ENCODE measurements at regions not wholly inside any gene's neighbourhood (a gene's known extent, or its start where the extent isn't known, plus 50 kb on each side); places are given as distances from the start of the nearest gene placed in this dataset.
A peak's percentile ranks its signal among the peaks of the same experiment; 100 is the strongest.
"Not testable (repeated sequence)": the region's sequence is repeated elsewhere in the genome, so short reads cannot be mapped to it uniquely, and the experiment has no call there.

GRCh38 chr1:115168026-115168425 lies 78.7 kb upstream of the TSPAN2 start:
- intact Hi-C loops (cut with micrococcal nuclease): no loop called here
- H3K4me1 Mint-ChIP-seq (ENCODE audit: low read depth): peaks cover 9% of the 10 kb centered on the region
- no peaks in the 10 kb centered on the region for H3K36me3 Mint-ChIP-seq
- CTCF ChIA-PET: no interaction called here
- no peak overlapping the region for H3K4me3 Mint-ChIP-seq
- no peaks in the 10 kb centered on the region for H3K9me3 Mint-ChIP-seq
- peaks cover 38% of the 10 kb centered on the region for H3K27me3 Mint-ChIP-seq
- H3K27ac Mint-ChIP-seq: no peak overlapping the region
- DNase-seq: no peak
- POLR2A ChIA-PET: no interaction called here

- ChIA-PET CTCF (no interaction called here), POLR2A (no interaction called here)
- no peak for DNase-seq
- intact Hi-C loops (cut with micrococcal nuclease): no loop called here
- H3K27ac Mint-ChIP-seq: no peak overlapping the region
- peaks cover 9% of the 10 kb centered on the region for H3K4me1 Mint-ChIP-seq (ENCODE audit: low read depth)
- no peaks in the 10 kb centered on the region for H3K9me3 Mint-ChIP-seq
- H3K4me3 Mint-ChIP-seq: no peak overlapping the region
- H3K36me3 Mint-ChIP-seq: no peaks in the 10 kb centered on the region
- H3K27me3 Mint-ChIP-seq: peaks cover 38% of the 10 kb centered on the region
These were observed 77.3 kb upstream of the TSPAN2 start for GRCh38 chr1:115166531-115167091.

- Mint-ChIP-seq H3K4me3 (no peak overlapping the region), H3K27ac (no peak overlapping the region), H3K27me3 (peaks cover 36% of the 10 kb centered on the region), H3K36me3 (no peaks in the 10 kb centered on the region), H3K9me3 (no peaks in the 10 kb centered on the region), H3K4me1 (ENCODE audit: low read depth) (peaks cover 9% of the 10 kb centered on the region)
- intact Hi-C loops (cut with micrococcal nuclease): no loop called here
- POLR2A ChIA-PET: no interaction called here
- DNase-seq: no peak
- CTCF ChIA-PET: interaction anchor here (1.3 kb wide), 1 partner anchor 24 kb away, joined by 3 read pairs; no protein-coding TSS in a partner anchor
These were observed 76.5 kb upstream of the TSPAN2 start for GRCh38 chr1:115165776-115166175.

- no peak overlapping the region for H3K27ac Mint-ChIP-seq
- ChIA-PET CTCF (interaction anchor here (1.1 to 1.8 kb wide), 3 partner anchors 24 to 430 kb away, joined by 3 to 4 read pairs (median 3); no protein-coding TSS in a partner anchor), POLR2A (no interaction called here)
- H3K4me3 Mint-ChIP-seq: no peak overlapping the region
- H3K9me3 Mint-ChIP-seq: no peaks in the 10 kb centered on the region
- H3K36me3 Mint-ChIP-seq: no peaks in the 10 kb centered on the region
- intact Hi-C loops (cut with micrococcal nuclease): no loop called here
- H3K4me1 Mint-ChIP-seq (ENCODE audit: low read depth): peaks cover 9% of the 10 kb centered on the region
- no peak for DNase-seq
- peaks cover 36% of the 10 kb centered on the region for H3K27me3 Mint-ChIP-seq
These were observed 75.8 kb upstream of the TSPAN2 start for GRCh38 chr1:115164940-115165705.

GRCh38 chr1:115164484-115164883 lies 75.2 kb upstream of the TSPAN2 start:
- POLR2A ChIA-PET: no interaction called here
- intact Hi-C loops (cut with micrococcal nuclease): no loop called here
- H3K4me3 Mint-ChIP-seq: no peak overlapping the region
- DNase-seq: no peak
- CTCF ChIA-PET: interaction anchor here (0.7 to 1.8 kb wide), 3 partner anchors 25 to 431 kb away, joined by 3 to 4 read pairs (median 3); no protein-coding TSS in a partner anchor
- H3K27ac Mint-ChIP-seq: no peak overlapping the region
- H3K36me3 Mint-ChIP-seq: no peaks in the 10 kb centered on the region
- peaks cover 32% of the 10 kb centered on the region for H3K27me3 Mint-ChIP-seq
- peaks cover 9% of the 10 kb centered on the region for H3K4me1 Mint-ChIP-seq (ENCODE audit: low read depth)
- no peaks in the 10 kb centered on the region for H3K9me3 Mint-ChIP-seq

GRCh38 chr1:115160728-115161127 lies 71.4 kb upstream of the TSPAN2 start:
- Mint-ChIP-seq H3K9me3 (no peaks in the 10 kb centered on the region), H3K4me3 (no peak overlapping the region), H3K36me3 (no peaks in the 10 kb centered on the region), H3K27me3 (peaks cover 23% of the 10 kb centered on the region), H3K4me1 (ENCODE audit: low read depth) (peaks cover 9% of the 10 kb centered on the region), H3K27ac (no peak overlapping the region)
- intact Hi-C loops (cut with micrococcal nuclease): no loop called here
- ChIA-PET CTCF (no interaction called here), POLR2A (no interaction called here)
- DNase-seq: no peak

GRCh38 chr1:115159958-115160357 lies 70.7 kb upstream of the TSPAN2 start:
- CTCF ChIA-PET: no interaction called here
- Mint-ChIP-seq H3K27me3 (peaks cover 22% of the 10 kb centered on the region), H3K4me3 (no peak overlapping the region), H3K36me3 (no peaks in the 10 kb centered on the region), H3K9me3 (no peaks in the 10 kb centered on the region), H3K27ac (no peak overlapping the region), H3K4me1 (ENCODE audit: low read depth) (peaks cover 5% of the 10 kb centered on the region)
- intact Hi-C loops (cut with micrococcal nuclease): no loop called here
- POLR2A ChIA-PET: no interaction called here
- no peak for DNase-seq

GRCh38 chr1:115158181-115158580 lies 68.9 kb upstream of the TSPAN2 start:
- ChIA-PET POLR2A (no interaction called here), CTCF (interaction anchor here (1.3 kb wide), 1 partner anchor 19 kb away, joined by 3 read pairs; no protein-coding TSS in a partner anchor)
- no peaks in the 10 kb centered on the region for H3K9me3 Mint-ChIP-seq
- no peak overlapping the region for H3K27ac Mint-ChIP-seq
- H3K36me3 Mint-ChIP-seq: no peaks in the 10 kb centered on the region
- no peak overlapping the region for H3K4me3 Mint-ChIP-seq
- DNase-seq: no peak
- intact Hi-C loops (cut with micrococcal nuclease): no loop called here
- H3K27me3 Mint-ChIP-seq: peaks cover 13% of the 10 kb centered on the region
- no peaks in the 10 kb centered on the region for H3K4me1 Mint-ChIP-seq (ENCODE audit: low read depth)

GRCh38 chr1:115156826-115157468 lies 67.6 kb upstream of the TSPAN2 start:
- DNase-seq: no peak
- Mint-ChIP-seq H3K9me3 (no peaks in the 10 kb centered on the region), H3K4me3 (no peak overlapping the region), H3K4me1 (ENCODE audit: low read depth) (no peaks in the 10 kb centered on the region), H3K36me3 (no peaks in the 10 kb centered on the region), H3K27me3 (peaks cover 8% of the 10 kb centered on the region), H3K27ac (no peak overlapping the region)
- intact Hi-C loops (cut with micrococcal nuclease): no loop called here
- ChIA-PET CTCF (interaction anchor here (1.3 kb wide), 1 partner anchor 18 kb away, joined by 3 read pairs; no protein-coding TSS in a partner anchor), POLR2A (no interaction called here)

GRCh38 chr1:115153966-115154557 lies 64.8 kb upstream of the TSPAN2 start:
- Mint-ChIP-seq H3K4me3 (no peak overlapping the region), H3K27me3 (peaks cover 3% of the 10 kb centered on the region), H3K36me3 (no peaks in the 10 kb centered on the region), H3K4me1 (ENCODE audit: low read depth) (no peaks in the 10 kb centered on the region), H3K9me3 (no peaks in the 10 kb centered on the region), H3K27ac (no peak overlapping the region)
- ChIA-PET CTCF (no interaction called here), POLR2A (no interaction called here)
- intact Hi-C loops (cut with micrococcal nuclease): no loop called here
- no peak for DNase-seq

- H3K4me3 Mint-ChIP-seq: peak overlapping the region; percentile 30
- H3K36me3 Mint-ChIP-seq; H3K4me1 Mint-ChIP-seq (ENCODE audit: low read depth); H3K9me3 Mint-ChIP-seq; intact Hi-C loops (cut with micrococcal nuclease); POLR2A ChIA-PET; H3K27ac Mint-ChIP-seq; DNase-seq: not testable (repeated sequence)
- H3K27me3 Mint-ChIP-seq: peaks cover 37% of the 10 kb centered on the region
- CTCF ChIA-PET: interaction anchor here (1.0 kb wide), 1 partner anchor 9 kb away, joined by 5 read pairs; no protein-coding TSS in a partner anchor
These were observed 58.6 kb upstream of the TSPAN2 start for GRCh38 chr1:115147928-115148327.

- H3K4me1 Mint-ChIP-seq (ENCODE audit: low read depth): peaks cover 4% of the 10 kb centered on the region
- ChIA-PET CTCF (no interaction called here), POLR2A (no interaction called here)
- no peaks in the 10 kb centered on the region for H3K9me3 Mint-ChIP-seq
- H3K36me3 Mint-ChIP-seq: no peaks in the 10 kb centered on the region
- no peak overlapping the region for H3K4me3 Mint-ChIP-seq
- peaks cover 47% of the 10 kb centered on the region for H3K27me3 Mint-ChIP-seq
- intact Hi-C loops (cut with micrococcal nuclease): no loop called here
- no peak overlapping the region for H3K27ac Mint-ChIP-seq
- DNase-seq: no peak
These were observed 55.9 kb upstream of the TSPAN2 start for GRCh38 chr1:115145226-115145625.

Measured in activated CD4-positive, alpha-beta memory T cell treated with anti-CD3 and anti-CD28 coated beads for 36 hours (primary cell).